ENCODE measurements at regions not wholly inside any gene's neighbourhood (a gene's known extent, or its start where the extent isn't known, plus 50 kb on each side); places are given as distances from the start of the nearest gene placed in this dataset.

GRCh38 chr16:35749253-35750141, 2290.1 kb downstream of the TP53TG3F start:
- DNase-seq (ENCODE audit: low spot score): no peak
- in situ Hi-C loops (cut with MboI; ENCODE audit: low sequenced_read_pairs, unreplicated experiment): loop anchor here (25.0 kb wide), 1 partner anchor 88 kb away; no protein-coding TSS in a partner anchor
- TF ChIP-seq CTCF (IDR thresholded peaks at IDR 0.05; ENCODE audit: borderline replicate concordance, control extremely low read depth, extremely low read depth, insufficient read depth, missing control alignments): no peak

- TF ChIP-seq CTCF (IDR thresholded peaks at IDR 0.05; ENCODE audit: borderline replicate concordance, control extremely low read depth, extremely low read depth, insufficient read depth, missing control alignments): no peak
- in situ Hi-C loops (cut with MboI; ENCODE audit: low sequenced_read_pairs, unreplicated experiment): no loop called here
- DNase-seq (ENCODE audit: low spot score): no peak
These were observed 2290.8 kb downstream of the TP53TG3F start for GRCh38 chr16:35750157-35750689.

GRCh38 chr16:35750701-35751104, 2291.3 kb downstream of the TP53TG3F start:
- TF ChIP-seq CTCF (IDR thresholded peaks at IDR 0.05; ENCODE audit: borderline replicate concordance, control extremely low read depth, extremely low read depth, insufficient read depth, missing control alignments): no peak
- DNase-seq (ENCODE audit: low spot score): peak; percentile 29
- in situ Hi-C loops (cut with MboI; ENCODE audit: low sequenced_read_pairs, unreplicated experiment): no loop called here

GRCh38 chr16:35751191-35751941, 2292.0 kb downstream of the TP53TG3F start:
- in situ Hi-C loops (cut with MboI; ENCODE audit: low sequenced_read_pairs, unreplicated experiment): no loop called here
- peak; percentile 18 for DNase-seq (ENCODE audit: low spot score)
- no peak for TF ChIP-seq CTCF (IDR thresholded peaks at IDR 0.05; ENCODE audit: borderline replicate concordance, control extremely low read depth, extremely low read depth, insufficient read depth, missing control alignments)

- no peak for TF ChIP-seq CTCF (IDR thresholded peaks at IDR 0.05; ENCODE audit: borderline replicate concordance, control extremely low read depth, extremely low read depth, insufficient read depth, missing control alignments)
- DNase-seq (ENCODE audit: low spot score): peak; percentile 21
- in situ Hi-C loops (cut with MboI; ENCODE audit: low sequenced_read_pairs, unreplicated experiment): no loop called here
These were observed 2292.8 kb downstream of the TP53TG3F start for GRCh38 chr16:35752012-35752772.

Measured in GM13976 (cell line).